GM18951 (cell line): ENCODE measurements at regions not wholly inside any gene's neighbourhood (a gene's known extent, or its start where the extent isn't known, plus 50 kb on each side); places are given as distances from the start of the nearest gene placed in this dataset.
"Not testable (repeated sequence)": the region's sequence is repeated elsewhere in the genome, so short reads cannot be mapped to it uniquely, and the experiment has no call there.

Experiments used
- POLR2A ChIP-seq: IDR thresholded peaks from 4 replicates; pipeline ENCODE4 v1.6.1; 2011; ENCODE audit warnings: mild to moderate bottlenecking; ENCODE audit not compliant: insufficient read length, insufficient read depth; ENCODE audit errors: extremely low read depth
- in situ Hi-C: fragments of 300-500 bp; cut with MboI; formaldehyde crosslinking; loops from one replicate; pipeline ENCODE4 v1.12.0; 2022; ENCODE audit warnings: low sequenced_read_pairs, mixed read lengths, inconsistent platforms; ENCODE audit not compliant: unreplicated experiment

GRCh38 chr14:89078021-89078795 is 253.8 kb downstream of the TTC8 start:
- TF ChIP-seq POLR2A = no peak
- in situ Hi-C loops = no loop called here

DNA sequence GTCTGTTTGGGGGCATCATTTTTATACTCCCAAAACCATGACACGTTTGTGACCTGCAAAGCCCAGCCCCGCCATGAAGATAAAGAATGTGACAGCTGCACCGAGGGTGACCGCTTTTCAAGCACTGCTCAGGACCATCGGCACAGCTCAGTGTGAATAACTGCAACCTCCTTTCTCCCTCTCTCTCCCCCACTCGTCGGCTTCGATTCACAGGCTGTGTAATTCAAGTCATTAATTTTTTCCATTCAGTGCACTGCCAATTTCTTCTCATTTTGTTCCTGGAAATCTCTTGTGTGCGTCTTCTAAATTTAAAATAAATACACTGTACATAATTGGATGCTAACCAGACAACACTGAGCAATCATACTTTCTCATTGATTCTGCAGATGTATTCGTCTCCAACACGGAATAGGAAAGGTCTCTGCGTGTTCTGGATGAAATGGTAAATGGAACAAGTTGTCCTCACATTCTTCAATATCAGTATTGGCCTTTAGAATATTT is 260.8 kb downstream of the TTC8 start:
- in situ Hi-C loops = no loop called here
- no peak for TF ChIP-seq POLR2A

GRCh38 chr14:89085737-89086382 is 261.4 kb downstream of the TTC8 start:
- TF ChIP-seq POLR2A = no peak
- in situ Hi-C loops = no loop called here

GRCh38 chr14:89088530-89088929 is 264.1 kb downstream of the TTC8 start:
- in situ Hi-C loops = no loop called here
- TF ChIP-seq POLR2A = no peak

GRCh38 chr14:89089330-89089729 is 264.9 kb downstream of the TTC8 start:
- in situ Hi-C loops = no loop called here
- TF ChIP-seq POLR2A = no peak

DNA sequence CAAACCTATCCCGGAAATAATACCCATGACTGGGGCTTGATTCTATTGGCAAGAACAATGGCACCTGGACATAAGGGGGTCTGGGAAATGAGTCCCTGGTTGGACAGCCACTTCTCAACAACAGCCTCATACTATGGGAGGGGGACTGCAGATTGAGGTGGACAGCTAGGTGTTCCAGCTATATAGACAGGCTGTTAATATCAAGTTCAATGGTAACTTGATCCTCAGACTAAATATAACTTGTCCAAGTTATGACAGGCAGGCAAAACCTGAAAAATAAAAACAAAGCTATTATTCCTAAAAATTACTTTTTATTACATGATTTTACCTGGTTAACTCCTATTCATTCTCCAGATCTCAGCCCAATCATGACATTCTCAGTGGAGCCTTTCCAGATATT is 267.3 kb downstream of the TTC8 start:
- no peak for TF ChIP-seq POLR2A
- in situ Hi-C loops = no loop called here

GRCh38 chr14:89093083-89093730 is 268.8 kb downstream of the TTC8 start:
- in situ Hi-C loops = no loop called here
- no peak for TF ChIP-seq POLR2A

GRCh38 chr14:89095036-89095435 is 270.6 kb downstream of the TTC8 start:
- in situ Hi-C loops = no loop called here
- TF ChIP-seq POLR2A = no peak

- TF ChIP-seq POLR2A = no peak
- in situ Hi-C loops = no loop called here
Measured at GRCh38 chr14:89096946-89097345, 272.5 kb downstream of the TTC8 start.

GRCh38 chr14:89098254-89098653 is 273.8 kb downstream of the TTC8 start:
- no peak for TF ChIP-seq POLR2A
- in situ Hi-C loops = no loop called here

DNA sequence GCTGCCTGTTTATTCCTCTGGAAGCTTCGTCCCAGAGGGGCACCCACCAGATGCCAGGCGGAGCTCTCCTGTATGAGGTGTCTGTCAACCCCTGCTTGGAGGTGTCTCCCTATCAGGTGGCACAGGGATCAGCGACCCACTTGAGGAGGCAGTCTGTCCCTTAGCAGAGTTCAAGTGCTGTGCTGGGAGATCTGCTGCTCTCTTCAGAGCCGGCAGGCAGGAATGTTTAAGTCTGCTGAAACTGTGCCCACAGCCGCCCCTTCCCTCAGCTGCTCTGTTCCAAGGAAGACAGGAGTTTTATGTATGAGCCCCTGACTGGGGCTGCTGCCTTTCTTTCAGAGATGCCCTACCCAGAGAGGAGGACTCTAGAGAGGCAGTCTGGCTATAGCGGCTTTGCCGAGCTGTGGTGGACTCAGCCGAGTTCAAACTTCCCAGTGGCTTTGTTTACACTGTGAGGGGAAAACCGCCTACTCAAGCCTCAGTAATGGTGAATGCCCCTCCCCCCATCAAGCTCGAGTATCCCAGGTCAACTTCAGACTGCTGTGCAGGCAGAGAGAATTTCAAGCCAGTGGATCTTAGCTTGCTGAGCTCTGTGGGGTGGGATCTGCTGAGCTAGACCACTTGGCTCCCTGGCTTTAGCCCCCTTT is 279.8 kb downstream of the TTC8 start:
- in situ Hi-C loops = not testable (repeated sequence)

DNA sequence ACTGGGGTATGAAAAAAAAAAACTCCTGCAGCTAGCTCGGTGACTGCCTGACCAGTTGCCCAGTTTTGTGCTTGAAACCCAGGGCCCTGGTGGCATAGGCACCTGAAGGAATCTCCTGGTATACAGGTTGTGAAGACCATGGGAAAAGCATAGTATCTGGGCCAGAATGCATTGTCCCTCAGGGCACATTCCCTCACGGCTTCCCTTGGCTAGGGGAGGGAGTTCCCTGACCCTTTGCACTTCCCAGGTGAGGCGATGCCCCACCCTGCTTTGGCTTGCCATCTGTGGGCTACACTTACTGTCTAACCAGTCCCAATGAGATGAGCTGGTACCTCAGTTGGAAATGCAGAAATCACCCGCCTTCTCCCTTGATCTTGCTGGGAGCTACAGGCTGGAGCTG is 280.4 kb downstream of the TTC8 start:
- in situ Hi-C loops = not testable (repeated sequence)
